Activated naive CD4-positive, alpha-beta T cell treated with anti-CD3 and anti-CD28 coated beads for 36 hours (primary cell): ENCODE measurements at regions not wholly inside any gene's neighbourhood (a gene's known extent, or its start where the extent isn't known, plus 50 kb on each side); places are given as distances from the start of the nearest gene placed in this dataset.

Experiments used
- CTCF ChIA-PET: fragments of 350-600 bp; sonication (Branson Sonifier 250); formaldehyde crosslinking; loops from one replicate; lab custom pipeline; 2021; ENCODE audit warnings: antibody characterized with exemption; lab: Charles Lee
- DNase-seq: peaks from one replicate; pipeline ENCODE4 v3.0.0-alpha.2; 2020
- H3K27ac Mint-ChIP-seq: one replicate; pipeline ENCODE4 v1.8.0; 2021; ENCODE audit warnings: mild to moderate bottlenecking, mixed read lengths
- H3K27me3 Mint-ChIP-seq: one replicate; pipeline ENCODE4 v1.8.0; 2021; ENCODE audit warnings: low read depth, mixed read lengths
- H3K36me3 Mint-ChIP-seq: one replicate; pipeline ENCODE4 v1.8.0; 2021; ENCODE audit warnings: low read depth, mixed read lengths
- H3K4me1 Mint-ChIP-seq: one replicate; pipeline ENCODE4 v1.8.0; 2021; ENCODE audit warnings: low read depth, mixed read lengths
- H3K4me3 Mint-ChIP-seq: one replicate; pipeline ENCODE4 v1.8.0; 2021; ENCODE audit warnings: mild to moderate bottlenecking, moderate library complexity, mixed read lengths
- H3K9me3 Mint-ChIP-seq: one replicate; pipeline ENCODE4 v1.8.0; 2021; ENCODE audit warnings: mixed read lengths
- intact Hi-C: fragments of 100-400 bp; cut with micrococcal nuclease; formaldehyde crosslinking; loops from one replicate; pipeline ENCODE4 v1.15.1; 2023

GRCh38 chr6:8556370-8557013, 121.1 kb upstream of the SLC35B3 start:
- H3K36me3 Mint-ChIP-seq, result no peaks in the 10 kb centered on the region
- no peaks in the 10 kb centered on the region for H3K4me1 Mint-ChIP-seq
- intact Hi-C loops, result no loop called here
- H3K4me3 Mint-ChIP-seq, result no peak overlapping the region
- peaks cover 2% of the 10 kb centered on the region for H3K27me3 Mint-ChIP-seq
- DNase-seq, result no peak
- no peaks in the 10 kb centered on the region for H3K9me3 Mint-ChIP-seq
- CTCF ChIA-PET, result no interaction called here
- no peak overlapping the region for H3K27ac Mint-ChIP-seq

- Mint-ChIP-seq H3K36me3 (no peaks in the 10 kb centered on the region), H3K9me3 (no peaks in the 10 kb centered on the region), H3K27ac (no peak overlapping the region), H3K4me3 (no peak overlapping the region), H3K4me1 (no peaks in the 10 kb centered on the region), H3K27me3 (peaks cover 3% of the 10 kb centered on the region)
- CTCF ChIA-PET, result no interaction called here
- intact Hi-C loops, result no loop called here
- DNase-seq, result no peak
Measured at GRCh38 chr6:8551993-8552392, 116.6 kb upstream of the SLC35B3 start.

GRCh38 chr6:8551386-8551785, 116.0 kb upstream of the SLC35B3 start:
- Mint-ChIP-seq H3K27ac (no peak overlapping the region), H3K36me3 (no peaks in the 10 kb centered on the region)

GRCh38 chr6:8549074-8549790, 113.9 kb upstream of the SLC35B3 start:
- Mint-ChIP-seq H3K27me3 (peaks cover 3% of the 10 kb centered on the region), H3K27ac (no peak overlapping the region), H3K36me3 (no peaks in the 10 kb centered on the region), H3K4me3 (no peak overlapping the region), H3K4me1 (no peaks in the 10 kb centered on the region), H3K9me3 (no peaks in the 10 kb centered on the region)
- no peak for DNase-seq
- CTCF ChIA-PET, result no interaction called here
- intact Hi-C loops, result no loop called here

More at GRCh38 chr6:8551386-8551785, 116.0 kb upstream of the SLC35B3 start:
- Mint-ChIP-seq H3K4me1 (no peaks in the 10 kb centered on the region), H3K9me3 (no peaks in the 10 kb centered on the region), H3K27me3 (peaks cover 3% of the 10 kb centered on the region), H3K4me3 (no peak overlapping the region)
- intact Hi-C loops, result no loop called here
- no peak for DNase-seq
- CTCF ChIA-PET, result no interaction called here

GRCh38 chr6:8546496-8546895, 111.2 kb upstream of the SLC35B3 start:
- Mint-ChIP-seq H3K27me3 (peaks cover 3% of the 10 kb centered on the region), H3K4me3 (no peak overlapping the region), H3K36me3 (no peaks in the 10 kb centered on the region), H3K9me3 (no peaks in the 10 kb centered on the region), H3K27ac (no peak overlapping the region), H3K4me1 (no peaks in the 10 kb centered on the region)
- no peak for DNase-seq
- intact Hi-C loops, result no loop called here
- CTCF ChIA-PET, result no interaction called here

- Mint-ChIP-seq H3K27me3 (peaks cover 3% of the 10 kb centered on the region), H3K36me3 (no peaks in the 10 kb centered on the region), H3K4me1 (no peaks in the 10 kb centered on the region), H3K9me3 (peaks cover 5% of the 10 kb centered on the region), H3K27ac (no peak overlapping the region), H3K4me3 (no peak overlapping the region)
- intact Hi-C loops, result no loop called here
- DNase-seq, result no peak
- CTCF ChIA-PET, result no interaction called here
Measured at GRCh38 chr6:8545336-8545735, 110.0 kb upstream of the SLC35B3 start.

- no peak overlapping the region for H3K27ac Mint-ChIP-seq
- CTCF ChIA-PET, result no interaction called here
- DNase-seq, result no peak
Measured at GRCh38 chr6:8543714-8544113, 108.4 kb upstream of the SLC35B3 start.

GRCh38 chr6:8539453-8539852, 104.1 kb upstream of the SLC35B3 start:
- Mint-ChIP-seq H3K36me3 (no peaks in the 10 kb centered on the region), H3K4me1 (no peaks in the 10 kb centered on the region), H3K4me3 (no peak overlapping the region), H3K27me3 (no peaks in the 10 kb centered on the region), H3K27ac (no peak overlapping the region), H3K9me3 (peaks cover 10% of the 10 kb centered on the region)
- CTCF ChIA-PET, result no interaction called here
- intact Hi-C loops, result no loop called here
- DNase-seq, result no peak

More at GRCh38 chr6:8543714-8544113, 108.4 kb upstream of the SLC35B3 start:
- Mint-ChIP-seq H3K36me3 (no peaks in the 10 kb centered on the region), H3K27me3 (no peaks in the 10 kb centered on the region), H3K4me1 (no peaks in the 10 kb centered on the region), H3K4me3 (no peak overlapping the region), H3K9me3 (peaks cover 10% of the 10 kb centered on the region)
- intact Hi-C loops, result no loop called here

GRCh38 chr6:8536122-8536521, 100.8 kb upstream of the SLC35B3 start:
- H3K4me1 Mint-ChIP-seq, result no peaks in the 10 kb centered on the region
- H3K9me3 Mint-ChIP-seq, result peaks cover 10% of the 10 kb centered on the region
- no peak overlapping the region for H3K27ac Mint-ChIP-seq
- CTCF ChIA-PET, result no interaction called here
- H3K36me3 Mint-ChIP-seq, result no peaks in the 10 kb centered on the region
- DNase-seq, result no peak
- intact Hi-C loops, result no loop called here
- H3K27me3 Mint-ChIP-seq, result no peaks in the 10 kb centered on the region
- H3K4me3 Mint-ChIP-seq, result no peak overlapping the region

GRCh38 chr6:8535519-8535918, 100.2 kb upstream of the SLC35B3 start:
- H3K27me3 Mint-ChIP-seq, result no peaks in the 10 kb centered on the region
- H3K36me3 Mint-ChIP-seq, result no peaks in the 10 kb centered on the region
- peaks cover 5% of the 10 kb centered on the region for H3K9me3 Mint-ChIP-seq
- intact Hi-C loops, result no loop called here
- H3K4me1 Mint-ChIP-seq, result no peaks in the 10 kb centered on the region
- CTCF ChIA-PET, result no interaction called here
- H3K4me3 Mint-ChIP-seq, result no peak overlapping the region
- H3K27ac Mint-ChIP-seq, result no peak overlapping the region
- DNase-seq, result no peak

- no peak overlapping the region for H3K4me3 Mint-ChIP-seq
- CTCF ChIA-PET, result no interaction called here
- H3K36me3 Mint-ChIP-seq, result no peaks in the 10 kb centered on the region
- intact Hi-C loops, result no loop called here
- H3K27ac Mint-ChIP-seq, result no peak overlapping the region
- H3K4me1 Mint-ChIP-seq, result no peaks in the 10 kb centered on the region
- no peaks in the 10 kb centered on the region for H3K27me3 Mint-ChIP-seq
- H3K9me3 Mint-ChIP-seq, result no peaks in the 10 kb centered on the region
- no peak for DNase-seq
Measured at GRCh38 chr6:8530785-8531435, 95.6 kb upstream of the SLC35B3 start.

- Mint-ChIP-seq H3K27me3 (no peaks in the 10 kb centered on the region), H3K4me3 (no peak overlapping the region)
- intact Hi-C loops, result no loop called here
Measured at GRCh38 chr6:8529250-8529649, 93.9 kb upstream of the SLC35B3 start.

GRCh38 chr6:8527818-8528217, 92.5 kb upstream of the SLC35B3 start:
- H3K4me1 Mint-ChIP-seq, result no peaks in the 10 kb centered on the region
- CTCF ChIA-PET, result no interaction called here
- H3K27me3 Mint-ChIP-seq, result no peaks in the 10 kb centered on the region
- H3K27ac Mint-ChIP-seq, result no peak overlapping the region
- H3K36me3 Mint-ChIP-seq, result no peaks in the 10 kb centered on the region
- no peak overlapping the region for H3K4me3 Mint-ChIP-seq
- intact Hi-C loops, result no loop called here
- no peak for DNase-seq
- no peaks in the 10 kb centered on the region for H3K9me3 Mint-ChIP-seq

More at GRCh38 chr6:8529250-8529649, 93.9 kb upstream of the SLC35B3 start:
- no peaks in the 10 kb centered on the region for H3K4me1 Mint-ChIP-seq
- H3K9me3 Mint-ChIP-seq, result no peaks in the 10 kb centered on the region
- CTCF ChIA-PET, result interaction anchor here (0.6 kb wide), 1 partner anchor 24 kb away, joined by 3 read pairs; no protein-coding TSS in a partner anchor
- no peak overlapping the region for H3K27ac Mint-ChIP-seq
- DNase-seq, result no peak
- no peaks in the 10 kb centered on the region for H3K36me3 Mint-ChIP-seq
